AG04450 (cell line): ENCODE measurements at regions not wholly inside any gene's neighbourhood (a gene's known extent, or its start where the extent isn't known, plus 50 kb on each side); places are given as distances from the start of the nearest gene placed in this dataset.
"Not testable (repeated sequence)": the region's sequence is repeated elsewhere in the genome, so short reads cannot be mapped to it uniquely, and the experiment has no call there.

Experiments
- CTCF ChIA-PET: fragments of 300-600, 350-600 bp; formaldehyde crosslinking; extraction: SDS; loops from one replicate; lab custom pipeline; 2022; ENCODE audit warnings: antibody characterized with exemption, inconsistent platforms; lab: Charles Lee
- POLR2A ChIA-PET: fragments of 350-600 bp; formaldehyde crosslinking; extraction: SDS; loops from one replicate; lab custom pipeline; 2021; ENCODE audit warnings: antibody characterized with exemption, inconsistent platforms; lab: Yijun Ruan, JAX
- DNase-seq: peaks from one replicate; pipeline ENCODE4 v3.0.0-alpha.2; 2011; ENCODE audit warnings: low read depth, low spot score
- H3K27ac ChIP-seq: one replicate; pipeline ENCODE4 v1.5.1; 2012; ENCODE audit warnings: low read depth, low read length, control low read depth
- H3K27me3 ChIP-seq: one replicate; pipeline ENCODE4 v1.6.0; 2012; ENCODE audit warnings: low read length; ENCODE audit not compliant: control insufficient read depth, insufficient read depth
- H3K4me3 ChIP-seq: 2 replicates; pipeline ENCODE4 v1.5.1; 2011; ENCODE audit warnings: mild to moderate bottlenecking, low read depth, low read length, control low read depth
- H3K9me3 ChIP-seq: 2 replicates; pipeline ENCODE4 v1.5.1; 2012; ENCODE audit warnings: low read length; ENCODE audit not compliant: control insufficient read depth, insufficient read depth
- CTCF ChIP-seq: IDR thresholded peaks from 2 replicates; pipeline ENCODE4 v1.5.1; 2011; ENCODE audit warnings: low read depth, low read length, control low read depth, inconsistent platforms

GRCh38 chr7:94188350-94188749, 184.2 kb upstream of the BET1 start:
- no peaks in the 10 kb centered on the region for H3K9me3 ChIP-seq
- no peak overlapping the region for H3K4me3 ChIP-seq
- H3K27me3 ChIP-seq, result no peaks in the 10 kb centered on the region
- POLR2A ChIA-PET, result no interaction called here
- CTCF ChIA-PET, result interaction anchor here (0.6 kb wide), 1 partner anchor 93 kb away, joined by 3 read pairs; no protein-coding TSS in a partner anchor
- no peak for DNase-seq
- no peak for TF ChIP-seq CTCF
- no peak overlapping the region for H3K27ac ChIP-seq

- Histone ChIP-seq H3K27me3 (no peaks in the 10 kb centered on the region), H3K4me3 (no peak overlapping the region), H3K27ac (peak overlapping the region; percentile 42), H3K9me3 (no peaks in the 10 kb centered on the region)
- DNase-seq, result peak; percentile 88
- CTCF ChIA-PET, result no interaction called here
- no peak for TF ChIP-seq CTCF
- POLR2A ChIA-PET, result no interaction called here
These were observed 186.5 kb upstream of the BET1 start for GRCh38 chr7:94190599-94191061.

GRCh38 chr7:94194426-94194825, 190.3 kb upstream of the BET1 start:
- H3K27ac ChIP-seq, CTCF ChIA-PET, H3K27me3 ChIP-seq, H3K9me3 ChIP-seq, POLR2A ChIA-PET, H3K4me3 ChIP-seq, DNase-seq: not testable (repeated sequence)

GRCh38 chr7:94195201-94195600, 191.0 kb upstream of the BET1 start:
- POLR2A ChIA-PET, result interaction anchor here (0.7 kb wide), 1 partner anchor 202 kb away, joined by 3 read pairs; no protein-coding TSS in a partner anchor
- H3K4me3 ChIP-seq, result no peak overlapping the region
- H3K27ac ChIP-seq, result no peak overlapping the region
- CTCF ChIA-PET, result interaction anchor here (0.8 kb wide), 1 partner anchor 292 kb away, joined by 3 read pairs; no protein-coding TSS in a partner anchor
- no peaks in the 10 kb centered on the region for H3K27me3 ChIP-seq
- TF ChIP-seq CTCF, result no peak
- H3K9me3 ChIP-seq, result no peaks in the 10 kb centered on the region
- no peak for DNase-seq

- Histone ChIP-seq H3K4me3 (no peak overlapping the region), H3K27me3 (no peaks in the 10 kb centered on the region), H3K9me3 (no peaks in the 10 kb centered on the region), H3K27ac (no peak overlapping the region)
- no peak for DNase-seq
- TF ChIP-seq CTCF, result no peak
- POLR2A ChIA-PET, result interaction anchor here (0.7 kb wide), 1 partner anchor 201 kb away, joined by 3 read pairs; no protein-coding TSS in a partner anchor
- CTCF ChIA-PET, result interaction anchor here (1.4 kb wide), 1 partner anchor 293 kb away, joined by 3 read pairs; no protein-coding TSS in a partner anchor
These were observed 191.7 kb upstream of the BET1 start for GRCh38 chr7:94195813-94196212.
